Activated CD4-positive, alpha-beta T cell treated with anti-CD3 and anti-CD28 coated beads for 36 hours (primary cell): ENCODE measurements at regions not wholly inside any gene's neighbourhood (a gene's known extent, or its start where the extent isn't known, plus 50 kb on each side); places are given as distances from the start of the nearest gene placed in this dataset.
"Not testable (repeated sequence)": the region's sequence is repeated elsewhere in the genome, so short reads cannot be mapped to it uniquely, and the experiment has no call there.

Experiments used
- ATAC-seq: fragments of 200-7000 bp; cut with Tn5 transposase; one replicate; pipeline ENCODE4 v1.10.0; 2021; ENCODE audit warnings: mild to moderate bottlenecking, moderate library complexity
- CTCF ChIA-PET: fragments of 350-600 bp; sonication (Branson Sonifier 250); formaldehyde crosslinking; loops from one replicate; lab custom pipeline; 2021; ENCODE audit warnings: antibody characterized with exemption; lab: Charles Lee
- POLR2A ChIA-PET: fragments of 350-600 bp; sonication (Branson Sonifier 250); formaldehyde crosslinking; loops from one replicate; lab custom pipeline; 2021; ENCODE audit warnings: antibody characterized with exemption, inconsistent platforms; lab: Charles Lee
- DNase-seq: peaks from one replicate; pipeline ENCODE4 v3.0.0-alpha.2; 2020
- H3K27ac Mint-ChIP-seq: one replicate; pipeline ENCODE4 v1.8.0; 2021; ENCODE audit warnings: mixed read lengths
- H3K27me3 Mint-ChIP-seq: one replicate; pipeline ENCODE4 v1.8.0; 2021; ENCODE audit warnings: mixed read lengths
- H3K36me3 Mint-ChIP-seq: one replicate; pipeline ENCODE4 v1.8.0; 2021; ENCODE audit warnings: low read depth, mixed read lengths
- H3K4me1 Mint-ChIP-seq: one replicate; pipeline ENCODE4 v1.8.0; 2021; ENCODE audit warnings: mixed read lengths
- H3K4me3 Mint-ChIP-seq: one replicate; pipeline ENCODE4 v1.8.0; 2021; ENCODE audit warnings: mild to moderate bottlenecking, moderate library complexity, mixed read lengths
- H3K9me3 Mint-ChIP-seq: one replicate; pipeline ENCODE4 v1.8.0; 2021; ENCODE audit warnings: low read depth, mixed read lengths
- intact Hi-C, 2 experiments: fragments of 100-400 bp; cut with DNase I in 1 of 2; cut with micrococcal nuclease in 1 of 2; formaldehyde crosslinking; loops; one replicate each; pipeline versions ENCODE4 v1.14.2 to v1.15.1; 2022 to 2024; cut with DNase I, micrococcal nuclease

DNA sequence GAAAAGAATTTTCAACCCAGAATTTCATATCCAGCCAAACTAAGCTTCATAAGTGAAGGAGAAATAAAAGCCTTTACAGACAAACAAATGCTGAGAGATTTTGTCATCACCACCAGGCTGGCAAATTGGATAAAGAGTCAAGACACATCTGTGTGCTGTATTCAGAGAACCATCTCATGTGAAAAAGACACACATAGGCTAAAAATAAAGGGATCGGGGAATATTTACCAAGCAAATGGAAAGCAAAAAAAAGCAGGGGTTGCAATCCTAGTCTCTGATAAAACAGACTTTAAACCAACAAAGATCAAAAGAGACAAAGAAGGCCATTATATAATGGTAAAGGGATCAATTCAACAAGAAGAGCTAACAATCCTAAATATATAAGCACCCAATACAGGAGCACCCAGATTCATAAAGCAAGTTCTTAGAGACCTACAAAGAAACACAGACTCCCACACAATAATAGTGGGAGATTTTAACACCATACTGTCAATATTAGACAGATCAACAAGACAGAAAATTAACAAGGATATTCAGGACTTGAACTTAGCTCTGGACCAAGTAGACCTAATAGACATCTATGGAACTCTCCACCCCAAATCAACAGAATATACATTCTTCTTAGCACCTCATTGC lies 55.9 kb upstream of the ACSM6 start:
- H3K36me3 Mint-ChIP-seq: not testable (repeated sequence)

GRCh38 chr10:95134490-95134889 lies 59.5 kb upstream of the ACSM6 start:
- Mint-ChIP-seq H3K27me3 (no peaks in the 10 kb centered on the region), H3K27ac (no peak overlapping the region), H3K4me1 (no peaks in the 10 kb centered on the region), H3K9me3 (no peaks in the 10 kb centered on the region), H3K4me3 (no peak overlapping the region), H3K36me3 (no peaks in the 10 kb centered on the region)
- ChIA-PET POLR2A (interaction anchor here (0.5 kb wide), 1 partner anchor 569 kb away, joined by 3 read pairs; no protein-coding TSS in a partner anchor), CTCF (interaction anchor here (0.9 to 1.9 kb wide), 11 partner anchors 8 to 240 kb away, joined by 3 to 39 read pairs (median 7); no protein-coding TSS in a partner anchor)
- no peak for DNase-seq
- intact Hi-C loops: loop anchor here (5.0 to 10.0 kb wide), 3 partner anchors 50 to 502 kb away; no protein-coding TSS in a partner anchor
- ATAC-seq: no peak

More for the DNA sequence above, 55.9 kb upstream of the ACSM6 start:
- ATAC-seq, DNase-seq, H3K27ac Mint-ChIP-seq, H3K4me1 Mint-ChIP-seq, H3K27me3 Mint-ChIP-seq, H3K4me3 Mint-ChIP-seq, POLR2A ChIA-PET, H3K9me3 Mint-ChIP-seq, CTCF ChIA-PET: not testable (repeated sequence)
- intact Hi-C loops: loop anchor here (10.0 kb wide), 2 partner anchors 47 to 467 kb away; no protein-coding TSS in a partner anchor

GRCh38 chr10:95133997-95134396 lies 60.0 kb upstream of the ACSM6 start:
- H3K27ac Mint-ChIP-seq: no peak overlapping the region
- H3K9me3 Mint-ChIP-seq: no peaks in the 10 kb centered on the region
- POLR2A ChIA-PET: no interaction called here
- H3K36me3 Mint-ChIP-seq: no peaks in the 10 kb centered on the region
- ATAC-seq: no peak
- no peak overlapping the region for H3K4me3 Mint-ChIP-seq
- no peaks in the 10 kb centered on the region for H3K4me1 Mint-ChIP-seq
- intact Hi-C loops: loop anchor here (1.0 to 10.0 kb wide), 6 partner anchors 49 to 502 kb away; no protein-coding TSS in a partner anchor
- no peaks in the 10 kb centered on the region for H3K27me3 Mint-ChIP-seq
- CTCF ChIA-PET: interaction anchor here (0.8 to 1.9 kb wide), 11 partner anchors 9 to 277 kb away, joined by 3 to 39 read pairs (median 5); no protein-coding TSS in a partner anchor
- DNase-seq: no peak

DNA sequence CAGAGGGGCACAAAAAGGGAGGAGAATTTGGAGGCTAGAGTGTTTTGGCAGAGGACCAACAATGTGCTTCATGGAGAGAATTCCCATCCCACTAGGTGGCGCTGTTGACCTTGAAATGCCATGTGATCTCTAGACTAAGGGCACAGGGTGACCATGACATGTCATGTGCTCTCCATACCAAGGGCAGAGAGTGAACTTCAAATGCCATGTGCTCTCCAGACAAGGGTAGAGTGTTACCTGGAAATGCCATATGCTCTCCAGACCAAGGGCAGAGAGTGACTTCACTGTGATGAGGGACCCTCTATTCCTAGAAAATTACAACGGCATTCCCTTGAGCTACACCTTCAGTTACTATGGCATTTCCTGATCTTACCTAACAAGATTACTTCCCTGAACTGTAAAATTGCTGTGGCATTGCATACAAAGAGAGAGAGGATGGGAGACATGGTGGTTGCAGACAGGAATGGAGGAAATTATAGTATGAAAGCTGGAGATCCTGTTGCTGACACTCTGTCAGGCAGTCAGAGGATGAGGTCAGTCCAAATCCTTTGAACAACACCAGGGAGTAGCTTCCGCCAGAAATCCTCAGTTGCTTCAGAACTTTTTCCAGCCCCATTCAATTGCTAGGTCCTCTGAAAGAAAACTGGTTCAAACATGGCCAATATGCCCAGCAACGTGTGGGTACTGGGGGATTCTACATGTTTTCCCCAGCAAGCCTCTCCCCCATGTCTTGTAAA lies 60.9 kb upstream of the ACSM6 start:
- ATAC-seq (peak; percentile 87), DNase-seq (peak; percentile 90)
- no peaks in the 10 kb centered on the region for H3K4me1 Mint-ChIP-seq
- CTCF ChIA-PET: interaction anchor here (0.6 to 1.9 kb wide), 14 partner anchors 9 to 278 kb away, joined by 3 to 39 read pairs (median 3); no protein-coding TSS in a partner anchor
- POLR2A ChIA-PET: no interaction called here
- H3K36me3 Mint-ChIP-seq: no peaks in the 10 kb centered on the region
- H3K27ac Mint-ChIP-seq: no peak overlapping the region
- intact Hi-C loops: loop anchor here (1.0 to 10.0 kb wide), 6 partner anchors 50 to 501 kb away; no protein-coding TSS in a partner anchor
- no peak overlapping the region for H3K4me3 Mint-ChIP-seq
- no peaks in the 10 kb centered on the region for H3K9me3 Mint-ChIP-seq
- no peaks in the 10 kb centered on the region for H3K27me3 Mint-ChIP-seq

DNA sequence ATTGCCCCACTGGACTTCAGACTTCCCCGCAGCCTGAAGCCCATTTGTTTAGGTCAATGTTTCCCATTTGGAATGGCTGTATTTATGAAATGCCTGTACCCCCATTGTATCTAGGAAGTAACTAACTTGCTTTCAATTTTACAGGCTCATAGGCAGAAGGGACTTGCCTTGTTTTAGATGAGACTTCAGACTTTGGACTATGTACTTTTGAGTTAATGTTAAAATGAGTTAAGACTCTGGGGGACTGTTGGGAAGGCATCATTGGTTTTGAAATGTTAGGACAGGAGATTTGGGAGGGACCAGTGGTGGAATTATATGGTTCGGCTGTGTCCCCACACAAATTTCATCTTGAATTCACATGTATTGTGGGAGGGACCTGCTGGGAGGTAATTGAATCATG lies 61.1 kb upstream of the CYP2C8 start:
- H3K4me1 Mint-ChIP-seq, H3K4me3 Mint-ChIP-seq, H3K9me3 Mint-ChIP-seq, ATAC-seq, H3K27me3 Mint-ChIP-seq, DNase-seq, POLR2A ChIA-PET, H3K36me3 Mint-ChIP-seq, H3K27ac Mint-ChIP-seq: not testable (repeated sequence)
- intact Hi-C loops: loop anchor here (5.0 to 10.0 kb wide), 3 partner anchors 54 to 498 kb away; no protein-coding TSS in a partner anchor
- CTCF ChIA-PET: interaction anchor here (1.5 kb wide), 1 partner anchor 234 kb away, joined by 4 read pairs; no protein-coding TSS in a partner anchor

DNA sequence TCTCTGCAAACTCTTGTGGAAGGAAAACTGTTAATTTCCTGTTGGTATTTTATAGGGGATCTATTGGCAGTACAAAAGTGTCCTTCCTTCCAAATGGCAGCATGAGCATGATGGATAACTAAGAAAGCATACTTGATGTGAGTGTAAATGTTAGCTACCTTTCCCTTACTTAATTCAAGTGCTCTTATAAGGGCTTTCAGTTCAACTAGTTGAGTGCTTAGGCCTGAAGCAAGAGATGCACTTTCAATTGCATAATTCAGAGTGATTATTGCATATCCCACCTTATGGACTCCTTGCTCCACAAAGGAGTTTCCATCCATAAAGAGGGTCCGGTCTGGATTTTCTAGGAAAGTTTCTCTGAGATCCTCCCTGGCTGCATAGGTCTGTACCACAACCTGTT lies 56.3 kb upstream of the CYP2C8 start:
- ChIA-PET POLR2A (no interaction called here), CTCF (interaction anchor here (1.0 to 1.2 kb wide), 3 partner anchors 11 to 320 kb away, joined by 3 to 4 read pairs (median 3); no protein-coding TSS in a partner anchor)
- DNase-seq (no peak), ATAC-seq (no peak)
- Mint-ChIP-seq H3K27ac (no peak overlapping the region), H3K4me1 (no peaks in the 10 kb centered on the region), H3K4me3 (no peak overlapping the region), H3K9me3 (peaks cover 9% of the 10 kb centered on the region), H3K27me3 (no peaks in the 10 kb centered on the region), H3K36me3 (no peaks in the 10 kb centered on the region)
- intact Hi-C loops: no loop called here

- ChIA-PET CTCF (no interaction called here), POLR2A (no interaction called here)
- no peak overlapping the region for H3K27ac Mint-ChIP-seq
- DNase-seq (no peak), ATAC-seq (no peak)
- H3K27me3 Mint-ChIP-seq: peaks cover 5% of the 10 kb centered on the region
- H3K4me3 Mint-ChIP-seq: no peak overlapping the region
- intact Hi-C loops: no loop called here
- peaks cover 17% of the 10 kb centered on the region for H3K9me3 Mint-ChIP-seq
- H3K4me1 Mint-ChIP-seq: no peaks in the 10 kb centered on the region
- H3K36me3 Mint-ChIP-seq: no peaks in the 10 kb centered on the region
These were observed 53.4 kb upstream of the CYP2C8 start for GRCh38 chr10:95122736-95123135.

DNA sequence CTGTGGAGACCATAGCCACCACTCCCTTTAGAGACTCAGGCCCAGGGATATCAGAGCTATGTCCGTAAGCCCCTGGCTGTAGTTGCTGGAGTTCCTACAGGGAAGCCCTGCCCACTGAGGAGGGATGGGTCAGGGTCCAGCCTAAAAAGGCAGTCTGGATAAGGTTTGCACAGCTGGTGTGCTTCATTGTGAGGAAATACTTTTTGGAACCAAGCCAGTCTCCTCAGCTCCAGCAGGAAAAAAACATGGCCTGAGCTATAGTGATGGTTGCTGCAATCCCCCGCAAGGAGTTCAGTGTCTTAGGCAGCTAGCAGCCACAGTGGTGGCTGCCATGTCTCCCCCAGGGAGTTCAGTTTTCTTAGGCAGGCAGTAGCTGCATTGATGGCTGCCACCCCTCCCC lies 52.6 kb upstream of the CYP2C8 start:
- POLR2A ChIA-PET: no interaction called here
- CTCF ChIA-PET: no interaction called here

More for the DNA sequence above, 52.6 kb upstream of the CYP2C8 start:
- no peak overlapping the region for H3K27ac Mint-ChIP-seq
- H3K36me3 Mint-ChIP-seq: no peaks in the 10 kb centered on the region
- H3K4me3 Mint-ChIP-seq: no peak overlapping the region
- DNase-seq (no peak), ATAC-seq (no peak)
- peaks cover 5% of the 10 kb centered on the region for H3K27me3 Mint-ChIP-seq
- no peaks in the 10 kb centered on the region for H3K4me1 Mint-ChIP-seq
- peaks cover 17% of the 10 kb centered on the region for H3K9me3 Mint-ChIP-seq
- intact Hi-C loops: no loop called here
